GM18507 (cell line): ENCODE measurements at regions not wholly inside any gene's neighbourhood (a gene's known extent, or its start where the extent isn't known, plus 50 kb on each side); places are given as distances from the start of the nearest gene placed in this dataset.

Experiments used
- DNase-seq: peaks from one replicate; pipeline ENCODE4 v3.0.0; 2011; ENCODE audit warnings: low read depth; ENCODE audit not compliant: insufficient read length; ENCODE audit errors: extremely low spot score
- FAIRE-seq: peaks from 2 replicates; lab custom pipeline; 2011; peaks lifted over from hg19 to GRCh38; lab: Jason Lieb, UNC

- DNase-seq = peak; percentile 7
- FAIRE-seq = peak; percentile 75
These were observed 203.0 kb downstream of the SOCS6 start for GRCh38 chr18:70491734-70492348.

- FAIRE-seq = peak; percentile 76
- DNase-seq = peak; percentile 4
These were observed 201.4 kb downstream of the SOCS6 start for GRCh38 chr18:70489986-70490933.

GRCh38 chr18:70489571-70489970, 200.7 kb downstream of the SOCS6 start:
- no peak for DNase-seq

GRCh38 chr18:70469916-70470315, 181.1 kb downstream of the SOCS6 start:
- DNase-seq = no peak
- no peak for FAIRE-seq

More at GRCh38 chr18:70489571-70489970, 200.7 kb downstream of the SOCS6 start:
- FAIRE-seq = no peak

GRCh38 chr18:70468861-70469547, 180.2 kb downstream of the SOCS6 start:
- DNase-seq (no peak), FAIRE-seq (no peak)

- FAIRE-seq (no peak), DNase-seq (no peak)
These were observed 175.7 kb downstream of the SOCS6 start for GRCh38 chr18:70464343-70465114.

- DNase-seq = no peak
- no peak for FAIRE-seq
These were observed 174.2 kb downstream of the SOCS6 start for GRCh38 chr18:70463085-70463484.

- DNase-seq = no peak
- FAIRE-seq = no peak
These were observed 173.2 kb downstream of the SOCS6 start for GRCh38 chr18:70462078-70462439.

GRCh38 chr18:70461323-70462077, 172.7 kb downstream of the SOCS6 start:
- DNase-seq (no peak), FAIRE-seq (no peak)

GRCh38 chr18:70459731-70460130, 170.9 kb downstream of the SOCS6 start:
- DNase-seq = no peak
- FAIRE-seq = no peak

- FAIRE-seq = no peak
- no peak for DNase-seq
These were observed 170.4 kb downstream of the SOCS6 start for GRCh38 chr18:70459251-70459650.

GRCh38 chr18:70457788-70458187, 168.9 kb downstream of the SOCS6 start:
- FAIRE-seq (no peak), DNase-seq (no peak)

- FAIRE-seq (no peak), DNase-seq (no peak)
These were observed 168.4 kb downstream of the SOCS6 start for GRCh38 chr18:70457223-70457622.

- FAIRE-seq (no peak), DNase-seq (no peak)
These were observed 167.5 kb downstream of the SOCS6 start for GRCh38 chr18:70456376-70456775.

- no peak for DNase-seq
- FAIRE-seq = no peak
These were observed 166.9 kb downstream of the SOCS6 start for GRCh38 chr18:70455731-70456130.

- FAIRE-seq = peak; percentile 70
- no peak for DNase-seq
These were observed 166.0 kb downstream of the SOCS6 start for GRCh38 chr18:70454704-70455322.

GRCh38 chr18:70453058-70453775, 164.4 kb downstream of the SOCS6 start:
- DNase-seq (no peak), FAIRE-seq (no peak)

GRCh38 chr18:70452501-70452900, 163.7 kb downstream of the SOCS6 start:
- no peak for FAIRE-seq
- DNase-seq = no peak
